Nucleus accumbens (tissue), 56 donors: ENCODE measurements at regions not wholly inside any gene's neighbourhood (a gene's known extent, or its start where the extent isn't known, plus 50 kb on each side); places are given as distances from the start of the nearest gene placed in this dataset.
A peak's percentile ranks its signal among the peaks of the same experiment; 100 is the strongest.
"Not testable (repeated sequence)": the region's sequence is repeated elsewhere in the genome, so short reads cannot be mapped to it uniquely, and the experiment has no call there.

Experiments
- DNase-seq, 56 donors: peaks; one replicate each; lab custom pipeline; 2025; lab: John Stamatoyannopoulos, UW

DNA sequence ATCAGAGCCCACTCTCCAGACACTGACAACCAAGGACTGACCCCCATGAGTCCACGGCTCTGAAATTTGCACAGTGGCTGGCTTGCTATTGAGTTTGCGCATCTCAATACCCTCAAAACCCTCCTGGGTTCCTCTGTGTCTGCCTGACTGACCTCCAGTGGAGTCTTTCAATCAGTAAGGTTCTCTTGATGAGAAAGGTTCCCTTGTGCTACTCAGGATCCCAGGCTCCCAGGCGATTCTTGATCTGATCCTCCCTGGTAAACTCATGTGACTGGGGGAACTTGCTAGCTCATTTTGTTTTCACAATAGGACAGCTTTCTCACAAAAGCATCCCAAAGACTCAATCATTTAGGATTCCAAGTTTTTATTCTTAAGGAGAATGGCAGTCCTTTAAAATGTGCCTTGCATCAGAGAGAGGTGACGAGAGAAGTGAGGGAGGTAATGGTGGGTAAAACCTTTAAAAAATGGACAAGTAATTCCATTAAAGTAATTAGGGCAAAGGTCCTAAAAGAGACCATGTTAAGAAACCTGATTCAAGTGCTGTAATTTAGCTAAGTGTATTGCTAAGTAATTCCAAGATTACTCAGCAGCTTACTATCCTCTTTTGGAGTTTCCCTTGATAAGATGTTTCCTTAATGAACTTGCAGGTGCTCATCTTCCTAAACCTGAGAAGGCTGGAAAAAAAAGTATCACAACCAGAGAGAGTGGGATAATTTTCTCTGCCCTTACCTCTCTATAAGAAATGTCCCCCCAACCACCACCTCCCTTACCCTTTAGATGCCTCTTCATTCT is 304.7 kb upstream of the SGK1 start:
- no peak for DNase-seq

DNA sequence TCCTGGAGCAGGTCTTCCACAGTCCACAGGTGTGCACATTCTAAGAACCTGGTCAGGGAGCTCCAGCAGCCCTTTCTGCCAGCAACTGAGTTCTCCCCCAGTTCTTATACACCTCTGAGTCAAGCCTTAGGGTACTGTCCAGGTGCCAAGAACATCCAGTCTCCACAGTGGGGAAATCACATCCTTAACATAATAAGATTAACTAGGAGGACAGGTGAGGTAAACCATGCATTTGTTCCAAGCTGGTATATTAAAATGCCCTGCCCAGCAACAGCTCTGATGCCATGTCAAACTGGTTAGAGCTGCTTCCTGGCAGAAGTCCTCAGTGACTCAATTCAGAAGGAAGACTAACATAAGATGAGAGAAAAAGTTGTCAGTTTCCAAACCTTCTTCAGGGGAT is 303.9 kb upstream of the SGK1 start:
- no peak for DNase-seq

DNA sequence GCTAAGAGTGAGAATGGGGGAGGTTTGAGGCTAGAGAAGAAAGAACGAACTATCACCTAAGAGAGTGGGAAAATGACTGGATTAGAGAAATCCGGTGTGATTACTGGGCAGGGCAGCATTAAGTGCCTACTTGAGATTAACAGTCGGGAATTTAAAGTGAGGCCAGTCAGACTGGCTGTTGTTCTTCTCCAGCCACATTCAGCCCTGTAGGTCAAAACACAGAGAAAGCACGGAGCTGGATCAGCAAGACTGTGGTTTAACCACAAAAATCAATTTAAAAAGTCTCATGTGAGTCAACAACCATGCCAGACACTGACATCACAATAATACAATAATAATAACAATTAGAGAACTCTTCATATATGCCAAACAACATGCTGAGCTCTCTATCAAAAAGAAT is 301.9 kb upstream of the SGK1 start:
- DNase-seq, result no peak

DNA sequence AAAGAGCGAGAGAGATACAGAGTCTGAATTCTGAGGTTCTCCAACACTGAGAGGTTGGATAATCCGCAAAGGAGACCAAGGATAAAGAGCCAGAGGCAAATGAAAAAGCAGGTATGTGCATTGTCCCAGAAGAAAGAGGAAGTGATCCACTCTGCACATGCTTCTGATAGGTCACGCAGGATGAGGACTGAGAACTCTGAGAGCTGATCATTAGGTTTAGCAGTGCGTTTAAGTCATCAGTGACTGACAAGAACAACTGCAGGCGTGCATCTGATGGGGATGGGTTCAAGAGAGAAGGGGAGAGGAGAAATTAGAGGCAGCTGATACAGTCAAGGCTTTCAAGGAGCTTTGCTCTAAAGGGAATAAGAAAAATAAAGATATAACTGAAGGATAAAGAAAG is 301.2 kb upstream of the SGK1 start:
- no peak for DNase-seq

DNA sequence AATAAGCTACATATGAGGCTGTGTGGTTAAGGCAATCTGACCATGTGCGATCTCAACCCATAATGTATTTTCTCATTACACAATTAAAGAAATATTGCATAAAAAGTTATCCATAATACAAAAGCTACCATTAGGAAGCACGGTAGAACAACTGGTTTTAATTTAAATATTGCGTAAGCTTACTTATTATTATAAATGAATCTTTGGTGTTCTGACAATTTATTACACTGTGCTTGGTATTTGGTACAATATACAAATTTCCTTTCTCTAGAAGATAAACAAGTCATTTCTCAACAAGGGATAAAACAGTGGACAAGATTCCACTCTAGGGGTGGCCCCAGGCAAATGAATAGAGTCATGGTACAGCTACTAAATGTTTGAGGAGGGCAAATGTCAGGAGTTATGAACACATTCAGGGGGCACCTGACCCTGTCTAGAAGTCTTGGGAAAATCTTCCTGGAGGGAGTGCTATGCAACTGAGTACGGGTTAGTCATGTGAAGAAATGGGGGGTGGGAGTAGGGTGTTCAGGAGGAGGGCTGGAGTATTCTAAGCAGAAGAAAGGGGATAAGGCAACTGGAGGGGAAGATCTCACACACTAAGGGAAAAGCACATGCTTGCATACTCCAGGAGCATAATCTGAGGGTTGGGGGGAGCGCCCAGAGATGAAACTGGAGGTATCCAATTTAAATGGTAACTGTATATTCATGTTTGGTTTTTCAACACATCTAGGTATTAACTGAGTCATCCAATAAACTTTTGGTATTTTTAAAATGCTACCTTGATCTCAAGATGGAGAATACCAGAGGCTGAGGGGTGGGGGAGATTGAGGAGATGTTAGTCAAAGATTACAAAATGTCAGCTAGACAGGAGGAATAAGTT is 296.9 kb upstream of the SGK1 start:
- DNase-seq, result no peak

DNA sequence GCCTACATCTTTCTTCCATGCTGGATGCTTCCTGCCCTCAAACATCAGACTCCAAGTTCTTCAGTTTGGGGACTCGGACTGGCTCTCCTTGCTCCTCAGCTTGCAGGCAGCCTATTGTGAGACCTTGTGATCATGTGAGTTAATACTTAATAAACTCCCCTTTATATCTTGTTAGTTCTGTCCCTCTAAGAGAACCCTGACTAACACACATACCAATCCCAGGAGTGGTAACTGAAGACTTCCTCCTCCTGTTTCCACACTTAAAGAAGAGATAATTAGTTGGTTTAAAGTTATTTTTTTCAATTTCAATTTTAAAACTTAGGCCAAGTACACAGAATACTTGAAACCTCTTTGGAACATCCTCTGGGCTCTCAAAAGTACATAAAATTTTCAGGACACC is 294.2 kb upstream of the SGK1 start:
- not testable (repeated sequence) for DNase-seq

DNA sequence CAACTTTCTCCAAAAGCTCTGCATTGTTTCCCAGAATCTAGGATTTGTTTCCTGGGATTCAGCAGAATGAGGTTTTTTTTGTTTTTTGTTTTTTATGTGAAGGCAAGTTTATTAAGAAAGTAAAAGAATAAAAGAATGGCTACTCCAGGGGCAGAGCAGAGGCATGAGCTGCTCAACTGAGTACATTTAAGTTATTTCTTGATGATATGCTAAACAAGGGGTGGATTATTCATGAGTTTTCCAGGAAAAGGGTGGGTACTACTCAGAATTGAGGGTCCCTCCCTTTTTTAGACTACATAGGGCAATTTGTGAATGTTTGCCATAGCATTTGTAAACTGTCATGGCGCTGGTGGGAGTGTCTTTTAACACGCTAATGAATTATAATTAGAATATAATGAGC is 292.5 kb upstream of the SGK1 start:
- no peak for DNase-seq

DNA sequence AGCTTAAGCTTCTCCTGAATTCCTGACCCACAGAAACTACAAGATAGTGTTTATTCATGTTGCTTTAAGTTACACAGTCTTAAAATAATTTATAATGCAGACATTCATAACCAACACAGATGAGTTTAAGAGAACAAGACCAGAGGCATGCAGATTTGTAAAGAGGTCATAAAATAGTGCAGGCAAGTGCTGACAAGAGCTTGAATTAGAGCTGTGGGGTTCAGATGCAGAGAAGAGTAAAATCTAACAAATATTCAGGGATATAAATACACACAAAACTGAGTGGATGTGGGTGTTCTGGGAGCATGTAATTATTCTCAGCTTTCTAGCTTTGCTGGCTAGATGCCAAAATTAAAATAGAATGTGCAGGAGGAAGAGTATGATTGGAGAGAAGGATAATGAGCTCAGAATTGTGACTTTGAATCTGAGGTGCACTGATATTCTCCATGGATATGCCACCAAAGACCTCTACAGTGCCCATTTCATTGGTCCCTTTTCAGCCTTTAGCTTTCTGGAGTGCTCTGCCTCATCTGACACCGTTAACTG is 291.9 kb upstream of the SGK1 start:
- DNase-seq, result peak in 2 of 56 donors; percentile 19 to 39

DNA sequence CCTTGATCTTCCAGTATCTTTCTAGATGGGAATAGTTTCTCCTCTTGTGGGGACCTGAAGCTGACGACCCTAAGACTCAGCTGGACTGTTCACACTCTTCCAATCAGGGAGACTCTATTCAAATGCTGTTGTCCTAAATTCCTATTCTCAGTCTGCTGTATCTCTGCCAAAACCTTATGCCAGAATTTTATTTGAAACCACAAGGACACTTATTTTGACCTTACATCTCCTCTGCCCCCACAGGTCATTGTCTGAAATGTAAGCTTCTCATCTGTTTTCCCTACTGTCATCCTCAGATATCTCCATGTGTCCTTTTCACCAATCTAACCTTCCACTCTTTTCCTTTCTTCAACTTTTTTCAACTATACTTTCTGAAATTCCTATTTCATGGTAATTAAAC is 289.5 kb upstream of the SGK1 start:
- no peak for DNase-seq

DNA sequence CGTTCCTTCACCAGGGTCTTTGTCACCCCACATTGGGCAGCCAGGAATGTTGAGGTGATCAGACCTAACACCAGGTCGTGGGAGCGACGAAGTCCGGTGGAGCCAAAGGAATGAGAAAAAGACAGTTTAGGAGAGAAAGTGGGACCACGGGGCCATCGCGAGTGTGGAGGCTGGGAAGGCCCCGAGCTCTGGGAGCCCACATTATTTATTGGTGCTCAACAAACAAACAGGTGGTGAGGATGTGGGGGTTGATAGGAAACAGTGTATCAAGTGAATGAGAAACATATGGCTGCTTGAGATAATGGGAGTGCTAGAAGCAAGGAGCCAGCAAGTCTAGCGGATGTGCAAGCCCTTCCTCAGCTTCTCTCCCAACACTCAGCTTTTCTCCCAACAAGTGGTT is 287.1 kb upstream of the SGK1 start:
- no peak for DNase-seq

DNA sequence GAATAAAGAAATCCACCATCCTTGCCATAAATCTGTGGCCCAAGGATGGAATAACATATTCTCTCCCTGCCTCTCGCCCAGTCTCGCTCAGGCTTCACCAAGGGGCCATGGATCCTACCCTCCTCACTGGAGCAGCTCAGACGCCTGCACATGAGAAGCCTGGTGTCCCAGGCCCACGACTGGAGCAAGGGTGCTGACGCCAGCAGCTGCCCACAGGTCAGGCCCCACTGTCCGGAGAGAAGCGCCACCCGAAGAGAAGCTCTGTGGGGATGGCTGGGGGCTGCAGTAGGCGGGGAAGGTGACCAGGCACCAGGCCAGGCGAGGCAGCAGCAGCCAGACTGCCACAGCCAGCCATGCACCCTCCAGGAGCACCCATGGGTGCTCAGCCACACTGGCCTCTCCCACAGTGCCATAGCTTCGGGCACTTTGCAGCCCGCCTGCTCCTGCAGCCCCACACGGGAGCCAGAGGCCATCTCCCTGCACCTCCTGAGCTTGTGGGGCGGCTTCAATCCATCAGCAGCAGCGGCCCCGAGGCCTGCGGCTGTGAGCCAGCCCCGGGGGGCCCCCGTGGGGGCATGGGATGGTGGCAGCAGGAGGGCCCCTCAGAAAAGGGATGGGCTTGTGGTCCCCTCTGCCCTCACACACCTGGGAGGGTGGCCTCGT is 286.2 kb upstream of the SGK1 start:
- DNase-seq, result no peak

DNA sequence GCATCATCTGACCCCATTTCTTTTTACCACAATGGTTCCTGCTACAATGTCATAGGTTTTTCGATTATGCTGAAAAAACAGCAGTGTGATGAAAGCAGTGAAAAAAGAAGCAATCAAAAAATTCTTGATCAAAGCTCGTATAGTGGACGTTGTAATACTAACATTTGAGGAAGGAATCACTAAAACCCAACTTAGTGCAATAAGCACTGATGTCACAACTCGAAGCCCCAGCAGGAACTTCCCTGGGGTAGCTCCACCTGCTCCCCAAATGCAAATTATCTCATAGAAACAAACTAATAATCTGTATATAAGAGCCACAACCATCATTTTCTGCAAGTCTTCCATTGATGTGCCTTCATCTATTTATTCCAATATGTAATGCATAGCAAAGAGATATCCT is 285.6 kb upstream of the SGK1 start:
- DNase-seq, result no peak

DNA sequence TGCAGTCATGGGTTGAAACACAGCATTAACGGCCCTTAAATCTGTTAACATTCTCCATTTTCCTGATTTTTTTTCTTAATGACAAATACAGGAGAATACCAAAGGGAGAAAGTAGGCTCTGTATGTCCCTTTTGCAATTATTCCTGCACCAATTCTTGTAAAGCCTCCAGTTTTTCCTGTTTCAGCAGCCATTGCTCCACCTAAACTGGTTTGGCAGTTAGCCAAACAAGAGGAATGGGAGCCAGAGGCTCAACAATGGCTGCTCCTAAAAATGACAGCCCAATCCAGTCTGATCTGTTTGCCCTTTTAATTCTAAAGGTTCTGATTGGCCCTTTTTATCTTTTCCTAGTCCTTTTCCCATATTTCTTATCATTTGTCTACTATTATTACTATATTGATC is 284.2 kb upstream of the SGK1 start:
- no peak for DNase-seq

DNA sequence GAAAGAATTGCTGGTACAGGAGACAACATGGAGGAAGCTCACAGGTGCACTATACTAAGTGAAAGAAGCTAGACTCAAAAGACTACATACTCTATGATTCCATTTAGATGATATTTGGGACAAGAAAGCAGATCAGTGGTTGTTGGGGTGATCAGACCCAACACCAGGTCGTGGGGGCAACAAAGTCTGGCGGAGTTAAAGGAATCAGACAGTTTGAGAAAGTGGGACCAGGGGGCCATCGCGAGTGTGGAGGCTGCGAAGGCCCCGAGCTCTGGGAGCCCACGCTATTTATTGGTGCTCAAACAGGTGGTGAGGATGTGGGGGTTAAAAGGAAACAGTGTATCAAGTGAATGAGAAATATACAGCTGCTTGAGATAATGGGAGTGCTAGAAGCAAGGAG is 282.8 kb upstream of the SGK1 start:
- DNase-seq, result no peak

DNA sequence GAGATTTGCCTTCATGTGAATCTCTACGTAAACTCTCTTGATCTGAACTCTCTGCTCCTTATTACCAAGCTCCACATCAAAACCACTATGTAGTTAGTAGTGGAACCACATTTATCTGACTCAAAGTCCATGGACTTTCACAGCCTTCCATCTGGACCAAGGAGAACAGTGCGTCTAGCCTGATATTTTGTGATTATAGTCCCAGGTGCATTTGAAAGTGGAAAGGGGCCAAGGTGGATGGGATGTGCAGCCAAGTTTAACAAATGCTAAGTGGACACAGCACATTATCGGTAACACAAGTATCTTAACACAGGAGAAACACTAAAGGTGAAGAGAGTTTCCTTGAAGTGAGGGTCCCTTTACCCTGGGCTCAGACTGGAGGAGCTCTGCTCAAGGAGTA is 281.2 kb upstream of the SGK1 start:
- DNase-seq, result no peak

DNA sequence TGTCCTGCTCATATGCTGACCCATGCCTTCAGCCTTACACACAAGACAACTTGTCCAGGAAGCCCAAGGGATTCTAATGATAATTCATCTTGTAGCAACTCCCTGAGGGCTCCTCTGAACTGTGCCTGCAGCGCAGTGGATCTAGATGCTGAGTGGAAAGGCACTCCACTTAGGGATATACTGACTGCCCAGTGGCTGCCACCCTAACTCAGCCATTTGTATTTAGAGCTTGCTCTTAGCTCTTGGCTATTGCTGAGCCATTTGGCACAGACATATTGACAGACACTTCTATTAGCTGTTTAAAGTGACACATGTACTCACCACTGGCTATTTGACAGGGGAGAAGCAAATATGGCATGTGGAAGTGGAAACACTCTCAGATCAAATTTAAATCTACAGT is 278.3 kb upstream of the SGK1 start:
- DNase-seq, result no peak

DNA sequence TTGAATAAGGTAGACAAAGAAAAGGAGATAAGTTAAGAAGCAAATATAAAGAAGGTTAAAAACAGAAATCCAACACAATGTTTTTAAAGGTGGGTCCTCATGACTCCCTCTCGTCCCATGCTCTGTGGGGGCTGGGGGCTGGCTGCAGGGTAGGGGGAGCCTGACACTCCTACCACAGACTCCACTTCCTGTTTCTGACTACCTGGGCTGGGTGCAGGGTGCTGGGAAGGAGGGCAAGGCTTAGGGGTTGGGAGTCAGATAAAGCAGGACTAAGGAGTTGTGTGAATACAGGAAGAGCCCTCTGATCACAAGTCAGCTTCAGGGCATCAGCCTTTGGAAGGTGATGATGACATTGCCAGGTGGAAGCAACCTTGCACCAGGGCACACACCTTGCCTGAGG is 277.0 kb upstream of the SGK1 start:
- no peak for DNase-seq

DNA sequence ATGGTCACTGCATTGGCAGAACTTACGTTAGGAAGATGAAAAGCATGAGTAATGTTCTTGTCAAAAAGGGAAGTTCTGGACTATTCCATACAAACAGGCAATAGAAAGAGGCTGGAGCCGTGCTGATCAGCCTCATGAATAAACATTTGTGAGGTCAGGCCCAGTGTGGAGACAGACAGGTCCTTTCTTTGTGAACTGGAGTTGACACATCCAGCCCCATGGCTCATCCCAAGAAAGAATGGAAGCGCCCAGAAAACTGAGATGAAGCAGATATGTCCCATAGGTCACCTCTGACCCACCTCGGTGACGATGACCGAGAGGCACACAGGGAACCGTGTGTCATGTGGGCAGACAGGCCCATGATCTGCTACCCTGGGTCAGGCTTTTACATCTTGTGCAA is 276.0 kb upstream of the SGK1 start:
- DNase-seq, result peak in 46 of 56 donors; percentile 9 to 88 (median 48)

DNA sequence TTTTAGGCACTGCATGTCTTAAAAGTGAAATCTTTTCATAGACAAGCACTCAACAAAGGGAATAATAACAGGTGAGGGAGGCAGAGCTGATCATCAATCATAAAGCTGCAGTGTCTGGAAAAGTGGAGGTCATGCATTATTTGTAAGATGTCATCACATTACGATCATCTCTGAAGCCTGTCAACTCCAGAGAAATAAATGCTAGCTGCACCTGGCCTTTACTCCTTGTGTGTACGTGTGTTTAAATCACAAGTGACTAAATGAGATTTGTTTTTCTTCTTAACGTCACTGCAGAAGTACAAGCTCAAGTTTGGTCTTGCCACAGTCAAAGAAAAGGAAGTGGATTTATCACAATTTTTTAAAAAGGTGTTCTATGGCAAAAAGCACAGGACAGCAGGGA is 275.5 kb upstream of the SGK1 start:
- no peak for DNase-seq

DNA sequence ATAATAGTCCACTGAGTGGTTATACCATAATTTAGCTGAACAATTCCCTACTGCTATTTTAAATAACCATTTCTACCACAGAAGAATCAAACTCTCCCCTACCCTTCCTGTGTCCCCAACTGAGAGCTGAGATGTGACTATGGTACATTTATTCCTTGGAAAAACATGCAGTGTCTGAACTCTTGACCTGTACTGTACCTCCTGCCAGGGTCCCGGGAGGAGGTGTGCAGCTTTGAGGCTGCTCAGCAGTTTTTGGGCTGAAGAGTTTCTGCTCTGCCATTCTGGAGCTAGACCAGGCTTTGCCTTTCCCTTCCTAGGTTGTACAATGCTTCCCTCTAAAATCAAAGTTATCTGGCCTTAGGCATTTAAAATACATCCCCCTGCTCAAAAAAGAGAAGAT is 275.1 kb upstream of the SGK1 start:
- peak in 1 of 56 donors; percentile 8 for DNase-seq

DNA sequence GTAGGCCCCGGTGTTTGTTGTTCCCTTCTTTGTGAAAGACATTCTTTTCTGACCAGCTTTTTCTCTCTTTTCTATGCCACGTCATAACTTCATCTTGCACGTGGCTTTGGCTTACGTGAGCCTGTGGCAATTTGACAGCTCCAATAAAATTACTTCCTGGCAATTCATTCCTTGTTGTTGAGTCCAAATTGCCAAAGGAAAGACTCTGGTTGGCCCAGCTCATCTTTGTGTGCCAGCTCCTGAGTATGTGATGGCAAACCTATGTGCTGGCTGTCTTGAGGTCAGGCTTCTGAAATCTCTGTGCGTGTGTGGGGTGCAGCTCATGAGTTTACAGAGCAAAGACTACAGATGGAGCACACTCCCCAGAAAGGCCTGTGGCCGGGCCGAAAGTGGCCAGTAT is 272.5 kb upstream of the SGK1 start:
- DNase-seq, result no peak
